ENCODE measurements at regions not wholly inside any gene's neighbourhood (a gene's known extent, or its start where the extent isn't known, plus 50 kb on each side); places are given as distances from the start of the nearest gene placed in this dataset.
"Not testable (repeated sequence)": the region's sequence is repeated elsewhere in the genome, so short reads cannot be mapped to it uniquely, and the experiment has no call there.

GRCh38 chr5:124105326-124105725 is 593.3 kb downstream of the CSNK1G3 start:
- Histone ChIP-seq H2AFZ (ENCODE audit: low read length, unreplicated experiment) (no peak overlapping the region), H3K27me3 (ENCODE audit: insufficient read depth, low read length) (peaks cover 3% of the 10 kb centered on the region; the same call in 1 of the 2 replicates), H3K36me3 (ENCODE audit: insufficient read depth, low read length) (no peaks in the 10 kb centered on the region), H3K27ac (ENCODE audit: low read depth, low read length) (no peak overlapping the region), H3K79me2 (ENCODE audit: control insufficient read depth, insufficient read depth, low read length, unreplicated experiment) (no peaks in the 10 kb centered on the region), H3K4me1 (ENCODE audit: control insufficient read depth, insufficient read depth, low read length, unreplicated experiment) (peaks cover 3% of the 10 kb centered on the region), H3K4me3 (ENCODE audit: low read depth, low read length) (no peak overlapping the region)

- Histone ChIP-seq H3K79me2 (ENCODE audit: control insufficient read depth, insufficient read depth, low read length, unreplicated experiment) (no peaks in the 10 kb centered on the region), H3K27ac (ENCODE audit: low read depth, low read length) (no peak overlapping the region), H3K4me3 (ENCODE audit: low read depth, low read length) (no peak overlapping the region), H2AFZ (ENCODE audit: low read length, unreplicated experiment) (no peak overlapping the region), H3K4me1 (ENCODE audit: control insufficient read depth, insufficient read depth, low read length, unreplicated experiment) (peaks cover 3% of the 10 kb centered on the region), H3K27me3 (ENCODE audit: insufficient read depth, low read length) (peaks cover 3% of the 10 kb centered on the region; the same call in 1 of the 2 replicates), H3K36me3 (ENCODE audit: insufficient read depth, low read length) (no peaks in the 10 kb centered on the region)
Measured at GRCh38 chr5:124104821-124105220, 592.8 kb downstream of the CSNK1G3 start.

- Histone ChIP-seq H3K27me3 (ENCODE audit: insufficient read depth, low read length) (peaks cover 3% of the 10 kb centered on the region; the same call in 1 of the 2 replicates), H3K79me2 (ENCODE audit: control insufficient read depth, insufficient read depth, low read length, unreplicated experiment) (no peaks in the 10 kb centered on the region), H3K27ac (ENCODE audit: low read depth, low read length) (no peak overlapping the region), H3K36me3 (ENCODE audit: insufficient read depth, low read length) (no peaks in the 10 kb centered on the region), H3K4me1 (ENCODE audit: control insufficient read depth, insufficient read depth, low read length, unreplicated experiment) (peaks cover 3% of the 10 kb centered on the region), H3K4me3 (ENCODE audit: low read depth, low read length) (no peak overlapping the region), H2AFZ (ENCODE audit: low read length, unreplicated experiment) (no peak overlapping the region)
Measured at GRCh38 chr5:124104344-124104743, 592.4 kb downstream of the CSNK1G3 start.

DNA sequence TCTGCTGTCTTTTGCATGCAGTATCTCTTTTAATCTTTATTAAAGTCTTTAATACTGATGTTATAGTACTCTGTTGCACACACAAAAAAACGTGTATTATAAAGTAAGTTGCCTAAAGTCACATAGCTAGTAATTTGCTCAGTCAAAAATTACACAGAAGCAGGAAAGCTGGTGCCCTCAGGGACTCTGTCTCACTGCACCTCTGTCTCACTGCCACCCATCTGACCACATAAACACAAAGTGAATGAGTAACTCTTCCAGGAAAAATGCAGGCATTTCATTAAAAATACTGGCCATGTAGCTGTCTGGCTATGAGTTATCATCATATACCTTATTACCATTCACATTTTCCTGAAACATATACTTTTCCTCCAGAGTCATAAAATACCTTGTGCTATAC is 591.7 kb downstream of the CSNK1G3 start:
- Histone ChIP-seq H3K27ac (ENCODE audit: low read depth, low read length) (no peak overlapping the region), H3K36me3 (ENCODE audit: insufficient read depth, low read length) (no peaks in the 10 kb centered on the region), H3K27me3 (ENCODE audit: insufficient read depth, low read length) (no peaks in the 10 kb centered on the region), H3K4me1 (ENCODE audit: control insufficient read depth, insufficient read depth, low read length, unreplicated experiment) (peaks cover 3% of the 10 kb centered on the region), H2AFZ (ENCODE audit: low read length, unreplicated experiment) (no peak overlapping the region), H3K79me2 (ENCODE audit: control insufficient read depth, insufficient read depth, low read length, unreplicated experiment) (no peaks in the 10 kb centered on the region), H3K4me3 (ENCODE audit: low read depth, low read length) (no peak overlapping the region)

GRCh38 chr5:124103056-124103455 is 591.1 kb downstream of the CSNK1G3 start:
- not testable (repeated sequence) for H3K79me2 ChIP-seq (ENCODE audit: control insufficient read depth, insufficient read depth, low read length, unreplicated experiment); H3K4me3 ChIP-seq (ENCODE audit: low read depth, low read length); H2AFZ ChIP-seq (ENCODE audit: low read length, unreplicated experiment); H3K27me3 ChIP-seq (ENCODE audit: insufficient read depth, low read length); H3K36me3 ChIP-seq (ENCODE audit: insufficient read depth, low read length); H3K4me1 ChIP-seq (ENCODE audit: control insufficient read depth, insufficient read depth, low read length, unreplicated experiment); H3K27ac ChIP-seq (ENCODE audit: low read depth, low read length)

GRCh38 chr5:124102486-124102885 is 590.5 kb downstream of the CSNK1G3 start:
- Histone ChIP-seq H3K27ac (ENCODE audit: low read depth, low read length) (no peak overlapping the region), H3K27me3 (ENCODE audit: insufficient read depth, low read length) (no peaks in the 10 kb centered on the region), H3K36me3 (ENCODE audit: insufficient read depth, low read length) (no peaks in the 10 kb centered on the region), H2AFZ (ENCODE audit: low read length, unreplicated experiment) (no peak overlapping the region), H3K79me2 (ENCODE audit: control insufficient read depth, insufficient read depth, low read length, unreplicated experiment) (no peaks in the 10 kb centered on the region), H3K4me1 (ENCODE audit: control insufficient read depth, insufficient read depth, low read length, unreplicated experiment) (peaks cover 3% of the 10 kb centered on the region), H3K4me3 (ENCODE audit: low read depth, low read length) (no peak overlapping the region)

GRCh38 chr5:124093658-124094057 is 581.7 kb downstream of the CSNK1G3 start:
- Histone ChIP-seq H3K27me3 (ENCODE audit: insufficient read depth, low read length) (no peaks in the 10 kb centered on the region), H3K27ac (ENCODE audit: low read depth, low read length) (no peak overlapping the region), H3K4me3 (ENCODE audit: low read depth, low read length) (no peak overlapping the region), H3K79me2 (ENCODE audit: control insufficient read depth, insufficient read depth, low read length, unreplicated experiment) (no peaks in the 10 kb centered on the region), H3K36me3 (ENCODE audit: insufficient read depth, low read length) (no peaks in the 10 kb centered on the region), H2AFZ (ENCODE audit: low read length, unreplicated experiment) (no peak overlapping the region), H3K4me1 (ENCODE audit: control insufficient read depth, insufficient read depth, low read length, unreplicated experiment) (no peaks in the 10 kb centered on the region)

- H3K27me3 ChIP-seq (ENCODE audit: insufficient read depth, low read length): no peaks in the 10 kb centered on the region
- H3K4me3 ChIP-seq (ENCODE audit: low read depth, low read length): no peak overlapping the region
- no peak overlapping the region for H2AFZ ChIP-seq (ENCODE audit: low read length, unreplicated experiment)
- no peaks in the 10 kb centered on the region for H3K79me2 ChIP-seq (ENCODE audit: control insufficient read depth, insufficient read depth, low read length, unreplicated experiment)
- no peak overlapping the region for H3K27ac ChIP-seq (ENCODE audit: low read depth, low read length)
- no peaks in the 10 kb centered on the region for H3K4me1 ChIP-seq (ENCODE audit: control insufficient read depth, insufficient read depth, low read length, unreplicated experiment)
- no peaks in the 10 kb centered on the region for H3K36me3 ChIP-seq (ENCODE audit: insufficient read depth, low read length)
Measured at GRCh38 chr5:124090115-124090514, 578.1 kb downstream of the CSNK1G3 start.

GRCh38 chr5:124089578-124089977 is 577.6 kb downstream of the CSNK1G3 start:
- Histone ChIP-seq H3K27me3 (ENCODE audit: insufficient read depth, low read length) (no peaks in the 10 kb centered on the region), H3K4me3 (ENCODE audit: low read depth, low read length) (no peak overlapping the region), H3K79me2 (ENCODE audit: control insufficient read depth, insufficient read depth, low read length, unreplicated experiment) (no peaks in the 10 kb centered on the region), H2AFZ (ENCODE audit: low read length, unreplicated experiment) (no peak overlapping the region), H3K27ac (ENCODE audit: low read depth, low read length) (no peak overlapping the region), H3K4me1 (ENCODE audit: control insufficient read depth, insufficient read depth, low read length, unreplicated experiment) (no peaks in the 10 kb centered on the region), H3K36me3 (ENCODE audit: insufficient read depth, low read length) (no peaks in the 10 kb centered on the region)

- Histone ChIP-seq H3K36me3 (ENCODE audit: insufficient read depth, low read length) (no peaks in the 10 kb centered on the region), H3K79me2 (ENCODE audit: control insufficient read depth, insufficient read depth, low read length, unreplicated experiment) (no peaks in the 10 kb centered on the region), H3K27me3 (ENCODE audit: insufficient read depth, low read length) (no peaks in the 10 kb centered on the region), H3K4me1 (ENCODE audit: control insufficient read depth, insufficient read depth, low read length, unreplicated experiment) (no peaks in the 10 kb centered on the region), H3K27ac (ENCODE audit: low read depth, low read length) (no peak overlapping the region), H3K4me3 (ENCODE audit: low read depth, low read length) (no peak overlapping the region), H2AFZ (ENCODE audit: low read length, unreplicated experiment) (no peak overlapping the region)
Measured at GRCh38 chr5:124088289-124089032, 576.5 kb downstream of the CSNK1G3 start.

DNA sequence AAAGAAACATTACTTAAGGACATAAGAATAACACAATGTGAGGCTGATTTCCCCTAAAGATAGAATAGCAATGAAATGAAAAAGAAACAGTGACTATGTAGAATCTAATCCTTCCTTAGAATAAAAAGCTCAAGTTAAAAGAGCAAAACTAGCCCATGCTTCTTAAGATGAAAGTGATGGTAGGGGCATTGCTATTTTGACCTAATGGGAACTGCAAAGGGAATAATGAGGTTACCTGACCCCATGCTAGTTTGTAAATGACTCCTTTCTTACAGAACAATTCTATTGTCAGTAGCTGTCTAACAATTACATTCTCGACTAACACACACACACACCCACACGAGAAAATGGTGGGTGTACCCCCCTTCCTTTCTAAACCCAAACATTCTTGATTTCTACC is 575.8 kb downstream of the CSNK1G3 start:
- Histone ChIP-seq H3K4me1 (ENCODE audit: control insufficient read depth, insufficient read depth, low read length, unreplicated experiment) (no peaks in the 10 kb centered on the region), H3K36me3 (ENCODE audit: insufficient read depth, low read length) (no peaks in the 10 kb centered on the region), H3K27ac (ENCODE audit: low read depth, low read length) (no peak overlapping the region), H2AFZ (ENCODE audit: low read length, unreplicated experiment) (no peak overlapping the region), H3K27me3 (ENCODE audit: insufficient read depth, low read length) (no peaks in the 10 kb centered on the region), H3K4me3 (ENCODE audit: low read depth, low read length) (no peak overlapping the region), H3K79me2 (ENCODE audit: control insufficient read depth, insufficient read depth, low read length, unreplicated experiment) (no peaks in the 10 kb centered on the region)

Data from ACC112 (cell line).